Common myeloid progenitor, CD34-positive (primary cell): ENCODE measurements at regions not wholly inside any gene's neighbourhood (a gene's known extent, or its start where the extent isn't known, plus 50 kb on each side); places are given as distances from the start of the nearest gene placed in this dataset.

Experiments
- CTCF ChIA-PET: fragments of 350-600 bp; sonication (Branson Sonifier 250); formaldehyde crosslinking; loops from one replicate; lab custom pipeline; 2021; ENCODE audit warnings: antibody characterized with exemption; lab: Charles Lee
- POLR2A ChIA-PET: fragments of 350-600 bp; sonication (Branson Sonifier 250); formaldehyde crosslinking; loops from one replicate; lab custom pipeline; 2021; ENCODE audit warnings: antibody characterized with exemption; lab: Charles Lee
- DNase-seq, 3 donors: peaks; one replicate each; pipeline versions ENCODE4 v3.0.0 to v3.0.0-alpha.2; 2013
- H3K27ac ChIP-seq, 2 experiments: 1 replicate in 1 of 2; 2 replicates in 1 of 2; pipeline ENCODE4 v1.7.0; 2013; ENCODE audit warnings: inconsistent platforms in 2 of 2, low read length in 2 of 2, mild to moderate bottlenecking in 2 of 2, low read depth in 1 of 2, moderate library complexity in 1 of 2; ENCODE audit not compliant: severe bottlenecking in 2 of 2, insufficient read depth in 1 of 2, poor library complexity in 1 of 2
- H3K27me3 ChIP-seq, 5 experiments: replicated peaks in 2 of 5; 1 replicate in 3 of 5; 2 replicates in 2 of 5; pipeline versions ENCODE4 v1.6.1 to v1.7.0; 2013; ENCODE audit warnings: low read length in 4 of 5, mild to moderate bottlenecking in 2 of 5, moderate library complexity in 2 of 5, inconsistent platforms in 1 of 5; ENCODE audit not compliant: insufficient read depth in 5 of 5, control insufficient read depth in 4 of 5
- H3K36me3 ChIP-seq, 4 experiments: 1 replicate in 2 of 4; 2 replicates in 2 of 4; pipeline versions ENCODE4 v1.6.1 to v1.7.0; 2013; ENCODE audit warnings: low read length in 3 of 4, control low read depth in 1 of 4, mild to moderate bottlenecking in 1 of 4; ENCODE audit not compliant: control insufficient read depth in 4 of 4, insufficient read depth in 4 of 4
- H3K4me1 ChIP-seq, 4 experiments: 1 replicate in 3 of 4; 2 replicates in 1 of 4; pipeline versions ENCODE4 v1.6.1 to v1.7.1; 2013; ENCODE audit warnings: low read length in 3 of 4, mild to moderate bottlenecking in 3 of 4, control low read depth in 1 of 4, inconsistent platforms in 1 of 4, moderate library complexity in 1 of 4; ENCODE audit not compliant: control insufficient read depth in 4 of 4, insufficient read depth in 4 of 4; ENCODE audit errors: control extremely low read depth in 1 of 4
- H3K4me3 ChIP-seq, 7 experiments: 1 replicate in 4 of 7; 2 replicates in 3 of 7; pipeline versions ENCODE4 v1.5.1 to v1.7.0; 2013; ENCODE audit warnings: mild to moderate bottlenecking in 7 of 7, low read length in 6 of 7, moderate library complexity in 6 of 7, inconsistent platforms in 2 of 7, low read depth in 2 of 7, control low read depth in 1 of 7; ENCODE audit not compliant: insufficient read depth in 4 of 7, control insufficient read depth in 1 of 7; ENCODE audit errors: extremely low read depth in 1 of 7
- H3K9me3 ChIP-seq, 5 experiments: 1 replicate in 4 of 5; 2 replicates in 1 of 5; pipeline versions ENCODE4 v1.6.1 to v1.7.1; 2013; ENCODE audit warnings: low read length in 4 of 5, mild to moderate bottlenecking in 2 of 5, inconsistent platforms in 1 of 5, low read depth in 1 of 5, moderate library complexity in 1 of 5; ENCODE audit not compliant: control insufficient read depth in 4 of 5, insufficient read depth in 2 of 5; ENCODE audit errors: control extremely low read depth in 1 of 5
- WGBS: methylation state at CpG from one replicate; pipeline ENCODE4 v1.1.5; 2013; ENCODE audit not compliant: insufficient coverage; 5-methylcytosine and 5-hydroxymethylcytosine counted together

DNA sequence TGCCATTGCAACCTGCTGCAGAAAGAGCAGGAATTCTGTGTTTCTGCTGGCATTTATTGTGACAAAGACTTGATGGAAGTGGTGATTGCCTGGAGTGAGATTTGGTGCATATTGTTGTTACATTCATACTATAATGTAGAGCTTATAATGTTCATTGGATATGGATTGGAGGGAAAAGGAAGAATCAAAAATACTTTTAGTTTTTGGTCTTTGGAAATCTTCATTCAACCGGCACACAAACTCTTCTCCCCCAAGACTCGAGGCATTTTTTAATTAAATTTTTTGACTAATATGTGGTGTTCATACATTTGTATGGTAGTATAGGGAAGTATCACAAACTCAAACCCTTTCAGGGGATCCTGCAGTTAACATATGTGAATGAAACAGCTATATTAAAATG lies 380.8 kb downstream of the DOK5 start:
- Histone ChIP-seq H3K4me3 (no peak overlapping the region), H3K4me1 (no peaks in the 10 kb centered on the region), H3K27me3 (no peaks in the 10 kb centered on the region), H3K36me3 (no peaks in the 10 kb centered on the region), H3K27ac (no peak overlapping the region), H3K9me3 (peaks cover 0 to 2% (median 0%) of the 10 kb centered on the region in 5 experiments)
- ChIA-PET CTCF (no interaction called here), POLR2A (no interaction called here)
- no CpG with 5 or more reads among the region's 2 CpGs for WGBS
- no peak for DNase-seq

- POLR2A ChIA-PET: no interaction called here
- no peaks in the 10 kb centered on the region for H3K9me3 ChIP-seq
- H3K36me3 ChIP-seq: no peaks in the 10 kb centered on the region
- no peak overlapping the region for H3K27ac ChIP-seq
- H3K4me3 ChIP-seq: no peak overlapping the region
- no peaks in the 10 kb centered on the region for H3K4me1 ChIP-seq
- no peak for DNase-seq
- no peaks in the 10 kb centered on the region for H3K27me3 ChIP-seq
- CTCF ChIA-PET: no interaction called here
- WGBS: 92% methylated on average over 1 of the region's 3 CpGs
Measured at GRCh38 chr20:54849741-54850140, 374.3 kb downstream of the DOK5 start.

DNA sequence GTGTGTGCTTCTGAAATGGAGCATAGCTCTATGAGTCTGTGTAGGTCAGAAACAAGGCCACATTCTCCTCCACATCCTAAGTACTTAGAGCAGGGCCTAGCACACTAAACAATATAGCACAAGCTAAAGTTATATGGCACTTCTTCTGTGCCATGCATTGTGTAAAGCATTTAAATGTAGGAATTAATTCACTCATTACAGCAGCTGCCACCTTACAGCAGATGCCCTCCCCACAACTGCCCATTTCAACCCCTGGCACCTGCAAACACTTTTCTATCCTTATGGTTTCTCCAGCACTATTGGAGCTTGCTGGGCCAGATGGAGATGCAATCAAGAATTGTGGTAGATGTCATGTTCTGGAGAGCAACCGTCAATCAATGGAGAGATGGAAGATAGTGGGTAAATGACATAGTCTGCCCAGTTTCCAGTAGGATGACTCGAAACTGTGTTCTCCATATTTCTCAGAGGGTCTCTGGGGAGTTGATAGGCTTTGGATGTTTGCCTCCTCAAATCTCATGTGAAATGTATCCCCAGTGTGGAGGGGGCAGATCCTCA lies 373.7 kb downstream of the DOK5 start:
- Histone ChIP-seq H3K4me1 (no peaks in the 10 kb centered on the region), H3K9me3 (no peaks in the 10 kb centered on the region), H3K27ac (no peak overlapping the region), H3K36me3 (no peaks in the 10 kb centered on the region), H3K27me3 (no peaks in the 10 kb centered on the region), H3K4me3 (no peak overlapping the region)
- DNase-seq: no peak
- POLR2A ChIA-PET: no interaction called here
- CTCF ChIA-PET: no interaction called here
- 86% methylated on average over 1 of the region's 2 CpGs for WGBS

GRCh38 chr20:54848262-54848661 lies 372.9 kb downstream of the DOK5 start:
- ChIA-PET POLR2A (no interaction called here), CTCF (no interaction called here)
- Histone ChIP-seq H3K27ac (no peak overlapping the region), H3K4me1 (no peaks in the 10 kb centered on the region), H3K27me3 (no peaks in the 10 kb centered on the region), H3K36me3 (no peaks in the 10 kb centered on the region), H3K4me3 (no peak overlapping the region), H3K9me3 (no peaks in the 10 kb centered on the region)
- no peak for DNase-seq
- WGBS: 100% methylated on average over 1 of the region's 5 CpGs

DNA sequence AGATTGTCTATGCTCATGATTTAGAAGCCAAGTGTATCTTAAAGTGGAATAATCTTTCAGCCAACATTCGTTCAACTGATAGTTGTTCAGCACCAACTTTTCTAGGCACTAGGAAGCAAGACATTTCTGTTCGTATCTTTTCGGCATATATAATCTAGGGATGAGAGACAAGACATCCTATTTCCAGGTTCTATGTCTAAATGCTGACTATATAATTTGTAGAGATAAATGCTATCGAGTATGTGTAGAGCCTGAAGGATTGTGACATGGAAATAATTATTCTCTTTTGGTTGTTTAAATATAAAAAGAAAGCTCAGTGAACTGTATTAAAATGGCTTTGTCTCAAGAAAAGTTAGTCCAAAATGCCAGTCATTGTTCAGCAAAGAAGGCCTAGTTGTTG lies 371.6 kb downstream of the DOK5 start:
- H3K36me3 ChIP-seq: no peaks in the 10 kb centered on the region

GRCh38 chr20:54844346-54844745 lies 369.0 kb downstream of the DOK5 start:
- Histone ChIP-seq H3K36me3 (no peaks in the 10 kb centered on the region), H3K27me3 (no peaks in the 10 kb centered on the region), H3K27ac (no peak overlapping the region), H3K9me3 (no peaks in the 10 kb centered on the region), H3K4me1 (no peaks in the 10 kb centered on the region), H3K4me3 (no peak overlapping the region)
- ChIA-PET POLR2A (no interaction called here), CTCF (no interaction called here)
- WGBS: no CpG with 5 or more reads among the region's 2 CpGs
- DNase-seq: no peak

More for the DNA sequence above, 371.6 kb downstream of the DOK5 start:
- WGBS: 100% methylated on average over 4 of the region's 4 CpGs
- no peaks in the 10 kb centered on the region for H3K9me3 ChIP-seq
- ChIA-PET POLR2A (no interaction called here), CTCF (no interaction called here)
- no peaks in the 10 kb centered on the region for H3K27me3 ChIP-seq
- no peaks in the 10 kb centered on the region for H3K4me1 ChIP-seq
- no peak overlapping the region for H3K27ac ChIP-seq
- H3K4me3 ChIP-seq: no peak overlapping the region
- DNase-seq: no peak

GRCh38 chr20:54843865-54844264 lies 368.5 kb downstream of the DOK5 start:
- Histone ChIP-seq H3K4me3 (no peak overlapping the region), H3K4me1 (no peaks in the 10 kb centered on the region), H3K27ac (no peak overlapping the region), H3K9me3 (no peaks in the 10 kb centered on the region), H3K27me3 (no peaks in the 10 kb centered on the region), H3K36me3 (no peaks in the 10 kb centered on the region)
- WGBS: no CpG with 5 or more reads among the region's 5 CpGs
- no peak for DNase-seq
- POLR2A ChIA-PET: no interaction called here
- CTCF ChIA-PET: no interaction called here
